DND-41 (cell line): ENCODE measurements at regions not wholly inside any gene's neighbourhood (a gene's known extent, or its start where the extent isn't known, plus 50 kb on each side); places are given as distances from the start of the nearest gene placed in this dataset.

Experiments used
- ATAC-seq: fragments of 200-7000 bp; cut with Tn5 transposase; 3 replicates; pipeline ENCODE4 v1.9.1; 2021; ENCODE audit warnings: low read depth; ENCODE audit not compliant: insufficient read depth
- DNase-seq: peaks from one replicate; pipeline ENCODE4 v3.0.0-alpha.2; 2020
- H2AFZ ChIP-seq: 2 replicates; pipeline ENCODE4 v1.6.0; 2012; ENCODE audit warnings: low read depth, low read length
- H3K27ac ChIP-seq: 2 replicates; pipeline ENCODE4 v1.5.1; 2012; ENCODE audit warnings: low read length, inconsistent platforms
- H3K27me3 ChIP-seq: fragments of 200-600 bp; sonication (generic); 2 replicates; pipeline ENCODE4 v1.6.0; 2012; ENCODE audit warnings: low read length, mild to moderate bottlenecking, inconsistent platforms; ENCODE audit not compliant: insufficient read depth, poor library complexity
- H3K36me3 ChIP-seq: 2 replicates; pipeline ENCODE4 v1.5.1; 2012; ENCODE audit warnings: low read length, inconsistent platforms; ENCODE audit not compliant: insufficient read depth
- H3K4me1 ChIP-seq: 2 replicates; pipeline ENCODE4 v1.5.1; 2012; ENCODE audit warnings: mild to moderate bottlenecking, low read length; ENCODE audit not compliant: insufficient read depth
- H3K4me2 ChIP-seq: 2 replicates; pipeline ENCODE4 v1.6.0; 2012; ENCODE audit warnings: mild to moderate bottlenecking, moderate library complexity, low read length, inconsistent platforms; ENCODE audit not compliant: insufficient read depth
- H3K4me3 ChIP-seq, 2 experiments: fragments of 200-600 bp in 1 of 2; shearing (Covaris generic) in 1 of 2; 2 replicates each; pipeline ENCODE4 v1.5.1; 2012 to 2016; ENCODE audit warnings: inconsistent platforms in 2 of 2, low read length in 2 of 2, mild to moderate bottlenecking in 2 of 2, low read depth in 1 of 2, moderate library complexity in 1 of 2
- H3K79me2 ChIP-seq: 2 replicates; pipeline ENCODE4 v1.6.0; 2012; ENCODE audit warnings: low read length, inconsistent platforms; ENCODE audit not compliant: insufficient read depth
- H3K9ac ChIP-seq: 2 replicates; pipeline ENCODE4 v1.6.0; 2012; ENCODE audit warnings: low read depth, mild to moderate bottlenecking, inconsistent platforms, low read length, moderate library complexity
- H3K9me3 ChIP-seq: 2 replicates; pipeline ENCODE4 v1.5.1; 2012; ENCODE audit warnings: low read length, moderate library complexity, mild to moderate bottlenecking, inconsistent platforms; ENCODE audit not compliant: insufficient read depth, severe bottlenecking
- H4K20me1 ChIP-seq: 2 replicates; pipeline ENCODE4 v1.6.0; 2012; ENCODE audit warnings: low read length; ENCODE audit not compliant: insufficient read depth
- CTCF ChIP-seq: IDR thresholded peaks from 2 replicates; pipeline ENCODE4 v1.5.1; 2012; ENCODE audit warnings: borderline replicate concordance, low read length, moderate library complexity, mild to moderate bottlenecking; ENCODE audit not compliant: poor library complexity, severe bottlenecking; ENCODE audit errors: extremely low read depth
- EZH2 ChIP-seq: IDR thresholded peaks from 3 replicates; pipeline ENCODE4 v1.6.1; 2012; ENCODE audit warnings: borderline replicate concordance, low read depth, mild to moderate bottlenecking, moderate library complexity, low read length, inconsistent platforms; ENCODE audit not compliant: severe bottlenecking

- Histone ChIP-seq H3K36me3 (no peaks in the 10 kb centered on the region), H3K79me2 (no peaks in the 10 kb centered on the region), H3K4me1 (no peaks in the 10 kb centered on the region), H3K27ac (no peak overlapping the region), H4K20me1 (no peaks in the 10 kb centered on the region), H2AFZ (no peak overlapping the region), H3K4me2 (no peak overlapping the region), H3K4me3 (no peak overlapping the region), H3K9me3 (no peaks in the 10 kb centered on the region), H3K27me3 (no peaks in the 10 kb centered on the region), H3K9ac (no peak overlapping the region)
- ATAC-seq, result no peak
- TF ChIP-seq EZH2 (no peak), CTCF (no peak)
- DNase-seq, result no peak
These were observed 463.6 kb downstream of the C6orf118 start for GRCh38 chr6:164845773-164846172.

- DNase-seq (no peak), ATAC-seq (no peak)
- no peaks in the 10 kb centered on the region for H3K27me3 ChIP-seq
- no peaks in the 10 kb centered on the region for H4K20me1 ChIP-seq
- H3K9me3 ChIP-seq, result no peaks in the 10 kb centered on the region
- H3K4me1 ChIP-seq, result no peaks in the 10 kb centered on the region
- H3K79me2 ChIP-seq, result no peaks in the 10 kb centered on the region
- no peak overlapping the region for H3K4me2 ChIP-seq
- H3K36me3 ChIP-seq, result no peaks in the 10 kb centered on the region
- H3K9ac ChIP-seq, result no peak overlapping the region
- no peak overlapping the region for H3K4me3 ChIP-seq
- no peak for TF ChIP-seq EZH2
- no peak for TF ChIP-seq CTCF
- no peak overlapping the region for H3K27ac ChIP-seq
- no peak overlapping the region for H2AFZ ChIP-seq
These were observed 467.3 kb downstream of the C6orf118 start for GRCh38 chr6:164842085-164842484.

GRCh38 chr6:164838068-164838615 lies 471.3 kb downstream of the C6orf118 start:
- no peak for DNase-seq
- Histone ChIP-seq H3K9ac (no peak overlapping the region), H3K9me3 (no peaks in the 10 kb centered on the region), H3K36me3 (no peaks in the 10 kb centered on the region), H3K4me1 (no peaks in the 10 kb centered on the region), H4K20me1 (no peaks in the 10 kb centered on the region), H3K4me3 (no peak overlapping the region), H3K79me2 (no peaks in the 10 kb centered on the region), H3K27me3 (no peaks in the 10 kb centered on the region), H3K4me2 (no peak overlapping the region), H3K27ac (no peak overlapping the region), H2AFZ (no peak overlapping the region)
- ATAC-seq, result no peak
- no peak for TF ChIP-seq EZH2
- no peak for TF ChIP-seq CTCF

- DNase-seq (no peak), ATAC-seq (no peak)
- Histone ChIP-seq H2AFZ (no peak overlapping the region), H4K20me1 (no peaks in the 10 kb centered on the region), H3K79me2 (no peaks in the 10 kb centered on the region), H3K27me3 (no peaks in the 10 kb centered on the region), H3K27ac (no peak overlapping the region), H3K9me3 (no peaks in the 10 kb centered on the region), H3K36me3 (no peaks in the 10 kb centered on the region), H3K4me3 (no peak overlapping the region), H3K4me1 (no peaks in the 10 kb centered on the region), H3K4me2 (no peak overlapping the region), H3K9ac (no peak overlapping the region)
- no peak for TF ChIP-seq CTCF
- TF ChIP-seq EZH2, result no peak
These were observed 472.9 kb downstream of the C6orf118 start for GRCh38 chr6:164836486-164836885.
